ENCODE measurements at regions not wholly inside any gene's neighbourhood (a gene's known extent, or its start where the extent isn't known, plus 50 kb on each side); places are given as distances from the start of the nearest gene placed in this dataset.

- TF ChIP-seq CTCF (conservative IDR thresholded peaks at IDR 0.05), result no peak
- no peak for TF ChIP-seq EZH2 (IDR thresholded peaks at IDR 0.05; ENCODE audit: low read depth)
Observed at GRCh38 chr13:89307278-89307677, 1636.1 kb downstream of the SLITRK5 start.
